Osteoblast (primary cell): ENCODE measurements at regions not wholly inside any gene's neighbourhood (a gene's known extent, or its start where the extent isn't known, plus 50 kb on each side); places are given as distances from the start of the nearest gene placed in this dataset.

ENCODE experiments used
- DNase-seq: peaks from one replicate; pipeline ENCODE4 v3.0.0; 2011; ENCODE audit warnings: low spot score, mixed read lengths; ENCODE audit not compliant: insufficient read length; ENCODE audit errors: missing footprints
- H2AFZ ChIP-seq: 2 replicates; pipeline ENCODE4 v1.6.0; 2011; ENCODE audit warnings: mild to moderate bottlenecking, low read length
- H3K27ac ChIP-seq: 2 replicates; pipeline ENCODE4 v1.5.1; 2011; ENCODE audit warnings: mild to moderate bottlenecking, low read depth, low read length, moderate library complexity
- H3K27me3 ChIP-seq: 2 replicates; pipeline ENCODE4 v1.6.0; 2012; ENCODE audit warnings: mild to moderate bottlenecking, control low read depth, inconsistent platforms, low read length, moderate library complexity; ENCODE audit not compliant: insufficient read depth
- H3K36me3 ChIP-seq: 2 replicates; pipeline ENCODE4 v1.5.1; 2011; ENCODE audit warnings: mild to moderate bottlenecking, low read length, control low read depth, moderate library complexity; ENCODE audit not compliant: insufficient read depth
- H3K4me1 ChIP-seq: 2 replicates; pipeline ENCODE4 v1.5.1; 2011; ENCODE audit warnings: mild to moderate bottlenecking, low read length, control low read depth, moderate library complexity; ENCODE audit not compliant: insufficient read depth
- H3K4me2 ChIP-seq: 2 replicates; pipeline ENCODE4 v1.6.0; 2011; ENCODE audit warnings: mild to moderate bottlenecking, low read length; ENCODE audit not compliant: insufficient read depth
- H3K4me3 ChIP-seq: fragments of 200-600 bp; sonication (generic); 3 replicates; pipeline ENCODE4 v1.5.1; 2012; ENCODE audit warnings: mild to moderate bottlenecking, low read length, inconsistent platforms; ENCODE audit not compliant: insufficient read depth
- H3K79me2 ChIP-seq: 2 replicates; pipeline ENCODE4 v1.6.0; 2012; ENCODE audit warnings: mild to moderate bottlenecking, low read length, control low read depth, inconsistent platforms; ENCODE audit not compliant: insufficient read depth
- H3K9me3 ChIP-seq: 2 replicates; pipeline ENCODE4 v1.5.1; 2011; ENCODE audit warnings: low read depth, low read length, control low read depth
- H4K20me1 ChIP-seq: 2 replicates; pipeline ENCODE4 v1.6.0; 2012; ENCODE audit warnings: mild to moderate bottlenecking, low read length, control low read depth; ENCODE audit not compliant: insufficient read depth
- CTCF ChIP-seq: IDR thresholded peaks from 2 replicates; pipeline ENCODE4 v1.5.1; 2011; ENCODE audit warnings: mild to moderate bottlenecking, low read depth, low read length, moderate library complexity; ENCODE audit errors: extremely low read depth

GRCh38 chr1:103958699-103959098, 209.0 kb downstream of the AMY1C start:
- Histone ChIP-seq H2AFZ (no peak overlapping the region), H3K27ac (no peak overlapping the region), H3K9me3 (peaks cover 6% of the 10 kb centered on the region), H3K36me3 (no peaks in the 10 kb centered on the region), H3K4me2 (no peak overlapping the region), H3K4me3 (no peak overlapping the region), H3K79me2 (no peaks in the 10 kb centered on the region), H3K27me3 (no peaks in the 10 kb centered on the region), H4K20me1 (no peaks in the 10 kb centered on the region), H3K4me1 (no peaks in the 10 kb centered on the region)
- no peak for TF ChIP-seq CTCF
- no peak for DNase-seq

- Histone ChIP-seq H2AFZ (no peak overlapping the region), H3K4me1 (no peaks in the 10 kb centered on the region), H3K27ac (no peak overlapping the region), H3K36me3 (no peaks in the 10 kb centered on the region), H3K27me3 (no peaks in the 10 kb centered on the region), H3K9me3 (peaks cover 6% of the 10 kb centered on the region), H4K20me1 (no peaks in the 10 kb centered on the region), H3K79me2 (no peaks in the 10 kb centered on the region), H3K4me3 (no peak overlapping the region), H3K4me2 (no peak overlapping the region)
- DNase-seq, result no peak
- no peak for TF ChIP-seq CTCF
Observed at GRCh38 chr1:103959565-103959964, 209.9 kb downstream of the AMY1C start.

- Histone ChIP-seq H3K4me3 (no peak overlapping the region), H2AFZ (no peak overlapping the region), H3K4me2 (no peak overlapping the region), H4K20me1 (no peaks in the 10 kb centered on the region), H3K36me3 (no peaks in the 10 kb centered on the region), H3K79me2 (no peaks in the 10 kb centered on the region), H3K27ac (no peak overlapping the region), H3K4me1 (no peaks in the 10 kb centered on the region), H3K27me3 (no peaks in the 10 kb centered on the region), H3K9me3 (peaks cover 6% of the 10 kb centered on the region)
- TF ChIP-seq CTCF, result no peak
- peak; percentile 21 for DNase-seq
Observed at GRCh38 chr1:103960045-103960444, 210.3 kb downstream of the AMY1C start.

GRCh38 chr1:103960710-103961109, 211.0 kb downstream of the AMY1C start:
- no peak overlapping the region for H3K4me3 ChIP-seq
- H3K79me2 ChIP-seq, result no peaks in the 10 kb centered on the region
- DNase-seq, result no peak
- no peaks in the 10 kb centered on the region for H3K4me1 ChIP-seq
- no peaks in the 10 kb centered on the region for H4K20me1 ChIP-seq
- H3K4me2 ChIP-seq, result no peak overlapping the region
- H3K9me3 ChIP-seq, result peaks cover 6% of the 10 kb centered on the region
- no peaks in the 10 kb centered on the region for H3K27me3 ChIP-seq
- no peaks in the 10 kb centered on the region for H3K36me3 ChIP-seq
- no peak for TF ChIP-seq CTCF
- H3K27ac ChIP-seq, result no peak overlapping the region
- H2AFZ ChIP-seq, result no peak overlapping the region
